ENCODE measurements at regions not wholly inside any gene's neighbourhood (a gene's known extent, or its start where the extent isn't known, plus 50 kb on each side); places are given as distances from the start of the nearest gene placed in this dataset.

DNA sequence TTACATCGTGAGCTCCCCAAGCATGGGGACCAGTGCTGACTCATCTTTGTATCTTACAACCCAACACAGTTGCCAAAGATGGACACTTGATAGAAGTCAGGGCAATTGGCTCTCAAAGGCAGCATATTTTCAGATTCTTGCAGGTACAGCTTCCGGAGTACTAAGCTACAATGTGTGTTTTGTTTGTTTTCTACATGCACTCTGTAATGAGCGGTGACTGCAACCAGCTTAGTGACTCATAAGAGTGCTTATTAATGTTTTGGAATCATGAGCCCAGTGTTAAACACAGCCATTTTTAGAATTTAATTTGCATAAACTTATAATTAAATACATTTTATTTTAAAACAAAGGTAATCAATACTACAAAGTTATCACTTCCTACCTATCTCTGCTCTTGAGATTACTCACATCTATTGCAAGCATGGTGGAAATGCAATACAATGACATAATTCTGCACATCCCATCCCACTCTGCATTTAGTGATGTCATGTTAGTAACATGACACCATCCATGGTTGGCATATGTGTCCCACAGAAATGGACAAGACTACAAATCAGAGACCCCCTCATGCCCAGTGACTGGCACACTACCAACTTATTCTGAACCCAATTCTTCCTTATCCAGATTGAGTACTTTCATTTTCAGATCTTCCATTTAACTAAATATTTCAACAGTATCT is 399.8 kb upstream of the ST6GAL2 start:
- Histone ChIP-seq H3K27me3 (ENCODE audit: control insufficient read depth, insufficient read depth, low read length) (no peaks in the 10 kb centered on the region), H3K9me3 (ENCODE audit: control insufficient read depth, low read depth, low read length) (no peaks in the 10 kb centered on the region), H3K4me1 (ENCODE audit: control insufficient read depth, insufficient read depth, low read length) (no peaks in the 10 kb centered on the region), H3K27ac (ENCODE audit: low read length) (no peak overlapping the region), H3K36me3 (ENCODE audit: control insufficient read depth, insufficient read depth, low read length) (no peaks in the 10 kb centered on the region), H3K4me3 (ENCODE audit: low read length) (no peak overlapping the region)
- DNase-seq = no peak
- no CpG with 5 or more reads among the region's 3 CpGs for WGBS (ENCODE audit: insufficient coverage, low lambda C conversion rate)

DNA sequence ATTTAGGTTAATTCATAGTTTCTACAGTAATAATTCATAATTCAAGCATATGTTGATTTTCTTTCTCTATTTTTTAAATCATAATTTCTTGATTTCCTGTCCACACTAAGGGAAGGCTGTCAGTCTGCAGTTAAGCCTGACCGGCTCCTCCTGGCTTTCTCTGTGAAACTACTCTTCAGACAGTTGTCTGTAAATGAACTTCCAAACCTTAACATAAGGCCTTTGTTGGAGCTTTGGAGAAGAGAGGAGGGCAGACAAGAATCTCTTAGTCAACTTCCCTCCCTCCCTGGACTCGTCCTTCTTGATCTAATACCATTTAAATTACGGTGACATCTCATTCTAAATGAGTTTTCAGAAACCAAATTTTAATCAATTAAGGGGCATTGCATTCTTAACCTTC is 404.1 kb upstream of the ST6GAL2 start:
- no peaks in the 10 kb centered on the region for H3K9me3 ChIP-seq (ENCODE audit: control insufficient read depth, low read depth, low read length)
- H3K27ac ChIP-seq (ENCODE audit: low read length) = no peak overlapping the region
- no peak for DNase-seq
- WGBS (ENCODE audit: insufficient coverage, low lambda C conversion rate) = no CpG with 5 or more reads among the region's 3 CpGs
- no peak overlapping the region for H3K4me3 ChIP-seq (ENCODE audit: low read length)
- no peaks in the 10 kb centered on the region for H3K36me3 ChIP-seq (ENCODE audit: control insufficient read depth, insufficient read depth, low read length)
- no peaks in the 10 kb centered on the region for H3K27me3 ChIP-seq (ENCODE audit: control insufficient read depth, insufficient read depth, low read length)
- H3K4me1 ChIP-seq (ENCODE audit: control insufficient read depth, insufficient read depth, low read length) = no peaks in the 10 kb centered on the region

DNA sequence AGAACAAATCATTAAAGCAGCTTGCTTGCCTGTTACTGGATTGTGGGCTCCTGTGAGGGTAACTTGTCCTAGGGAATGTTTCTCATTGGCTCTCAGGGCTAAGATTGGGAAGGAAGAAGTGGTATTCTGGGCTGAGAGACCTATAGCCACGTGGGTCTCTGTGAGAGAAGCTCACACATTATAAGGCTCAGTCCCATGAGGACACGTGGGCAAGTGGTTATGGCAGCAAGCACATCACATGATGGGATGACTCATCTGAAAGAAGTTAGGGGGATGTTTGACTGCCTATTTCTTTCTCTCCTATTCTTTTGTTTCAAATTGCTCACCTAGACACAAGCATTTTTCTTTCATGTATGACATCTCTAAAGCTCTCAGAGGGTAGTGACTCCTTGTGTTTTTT is 418.0 kb upstream of the ST6GAL2 start:
- no CpG with 5 or more reads among the region's 2 CpGs for WGBS (ENCODE audit: insufficient coverage, low lambda C conversion rate)
- no peak overlapping the region for H3K27ac ChIP-seq (ENCODE audit: low read length)
- no peaks in the 10 kb centered on the region for H3K4me1 ChIP-seq (ENCODE audit: control insufficient read depth, insufficient read depth, low read length)
- no peaks in the 10 kb centered on the region for H3K9me3 ChIP-seq (ENCODE audit: control insufficient read depth, low read depth, low read length)
- no peak overlapping the region for H3K4me3 ChIP-seq (ENCODE audit: low read length)
- DNase-seq = no peak
- H3K27me3 ChIP-seq (ENCODE audit: control insufficient read depth, insufficient read depth, low read length) = no peaks in the 10 kb centered on the region
- no peaks in the 10 kb centered on the region for H3K36me3 ChIP-seq (ENCODE audit: control insufficient read depth, insufficient read depth, low read length)

DNA sequence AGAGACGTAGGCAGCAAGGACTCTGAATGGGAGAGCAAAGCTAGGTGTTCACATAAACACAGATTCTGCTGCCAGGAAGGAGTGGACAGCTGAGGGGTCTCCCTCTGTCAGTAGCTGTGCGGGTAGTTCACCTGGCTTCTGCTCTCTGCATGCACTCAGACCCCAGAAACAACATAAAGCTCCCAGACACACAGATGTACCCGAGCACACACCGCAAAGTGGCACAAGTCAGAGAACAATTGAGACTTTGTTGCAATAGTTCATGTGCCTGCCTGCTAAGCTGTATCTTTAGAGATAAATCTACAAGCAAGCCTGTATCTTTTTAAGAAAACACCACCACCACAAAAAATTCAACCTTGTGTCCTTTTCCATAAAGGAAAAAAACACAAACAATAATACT is 420.0 kb upstream of the ST6GAL2 start:
- no peaks in the 10 kb centered on the region for H3K9me3 ChIP-seq (ENCODE audit: control insufficient read depth, low read depth, low read length)
- no peaks in the 10 kb centered on the region for H3K36me3 ChIP-seq (ENCODE audit: control insufficient read depth, insufficient read depth, low read length)
- no peaks in the 10 kb centered on the region for H3K27me3 ChIP-seq (ENCODE audit: control insufficient read depth, insufficient read depth, low read length)
- no CpG with 5 or more reads among the region's 4 CpGs for WGBS (ENCODE audit: insufficient coverage, low lambda C conversion rate)
- DNase-seq = no peak
- H3K4me3 ChIP-seq (ENCODE audit: low read length) = no peak overlapping the region
- H3K27ac ChIP-seq (ENCODE audit: low read length) = no peak overlapping the region
- H3K4me1 ChIP-seq (ENCODE audit: control insufficient read depth, insufficient read depth, low read length) = no peaks in the 10 kb centered on the region

DNA sequence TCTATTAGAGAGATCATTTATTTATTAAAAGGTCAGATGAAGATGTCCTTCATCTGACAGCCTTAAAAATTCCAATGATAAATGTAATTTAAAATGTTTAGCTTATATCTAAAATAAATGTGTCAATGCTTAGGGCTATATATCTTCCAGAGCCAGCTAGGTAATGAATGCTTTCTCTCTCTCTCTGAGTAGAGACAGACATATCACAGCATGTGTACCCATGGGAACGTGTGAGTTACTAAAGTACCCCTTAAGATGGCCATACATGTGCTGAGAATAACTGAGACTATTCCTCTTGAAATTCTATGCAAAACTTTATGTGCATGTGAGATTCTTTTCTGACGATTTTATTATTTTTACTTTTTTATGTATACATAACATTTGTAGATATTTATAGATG is 420.9 kb upstream of the ST6GAL2 start:
- Histone ChIP-seq H3K27ac (ENCODE audit: low read length) (no peak overlapping the region), H3K9me3 (ENCODE audit: control insufficient read depth, low read depth, low read length) (no peaks in the 10 kb centered on the region), H3K27me3 (ENCODE audit: control insufficient read depth, insufficient read depth, low read length) (no peaks in the 10 kb centered on the region), H3K4me3 (ENCODE audit: low read length) (no peak overlapping the region), H3K4me1 (ENCODE audit: control insufficient read depth, insufficient read depth, low read length) (no peaks in the 10 kb centered on the region), H3K36me3 (ENCODE audit: control insufficient read depth, insufficient read depth, low read length) (no peaks in the 10 kb centered on the region)
- no CpG with 5 or more reads among the region's 2 CpGs for WGBS (ENCODE audit: insufficient coverage, low lambda C conversion rate)
- no peak for DNase-seq

DNA sequence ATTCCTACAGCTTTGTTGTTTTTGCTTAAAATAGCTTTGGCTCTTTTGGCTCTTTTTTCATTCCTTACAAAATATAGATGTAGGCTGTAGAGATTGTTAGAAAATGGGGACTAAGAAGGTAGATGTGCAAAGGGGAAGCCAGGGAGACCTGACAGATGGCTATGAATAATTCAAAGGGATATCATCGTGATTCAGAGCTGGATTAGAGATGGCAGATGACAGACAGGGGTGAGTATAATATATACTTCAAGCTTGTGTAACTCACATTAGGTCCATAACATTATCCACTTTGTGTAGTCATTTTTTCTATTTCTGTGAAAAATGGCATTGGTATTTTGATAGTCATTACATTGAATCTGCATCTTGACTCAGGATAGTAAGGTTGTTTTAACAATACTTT is 422.9 kb upstream of the ST6GAL2 start:
- DNase-seq = no peak
- H3K9me3 ChIP-seq (ENCODE audit: control insufficient read depth, low read depth, low read length) = no peaks in the 10 kb centered on the region
- no CpG with 5 or more reads among the region's 1 CpG for WGBS (ENCODE audit: insufficient coverage, low lambda C conversion rate)
- no peaks in the 10 kb centered on the region for H3K36me3 ChIP-seq (ENCODE audit: control insufficient read depth, insufficient read depth, low read length)
- H3K27ac ChIP-seq (ENCODE audit: low read length) = no peak overlapping the region
- no peaks in the 10 kb centered on the region for H3K4me1 ChIP-seq (ENCODE audit: control insufficient read depth, insufficient read depth, low read length)
- H3K4me3 ChIP-seq (ENCODE audit: low read length) = no peak overlapping the region
- no peaks in the 10 kb centered on the region for H3K27me3 ChIP-seq (ENCODE audit: control insufficient read depth, insufficient read depth, low read length)

DNA sequence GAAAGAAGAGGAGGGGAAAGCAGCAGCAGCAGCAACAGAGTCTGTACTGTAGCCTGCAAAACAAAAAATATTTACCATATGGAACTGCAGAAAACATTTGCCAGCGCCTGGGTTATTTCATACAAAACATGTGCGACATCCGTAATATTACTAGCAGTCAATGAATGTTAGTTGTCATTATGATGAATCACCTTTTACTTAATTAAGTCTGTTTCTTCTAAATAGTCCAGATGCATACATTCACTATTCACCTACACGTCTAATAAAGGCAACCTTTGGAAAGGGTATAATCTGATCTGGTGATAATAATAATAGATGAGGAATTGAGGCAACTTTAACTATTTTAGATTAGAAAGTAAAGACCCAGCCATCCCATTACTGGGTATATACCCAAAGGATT is 426.3 kb upstream of the ST6GAL2 start:
- H3K4me1 ChIP-seq (ENCODE audit: control insufficient read depth, insufficient read depth, low read length) = no peaks in the 10 kb centered on the region
- H3K4me3 ChIP-seq (ENCODE audit: low read length) = no peak overlapping the region
- H3K9me3 ChIP-seq (ENCODE audit: control insufficient read depth, low read depth, low read length) = no peaks in the 10 kb centered on the region
- DNase-seq = no peak
- H3K27ac ChIP-seq (ENCODE audit: low read length) = no peak overlapping the region
- WGBS (ENCODE audit: insufficient coverage, low lambda C conversion rate) = 93% methylated on average over 2 of the region's 4 CpGs
- no peaks in the 10 kb centered on the region for H3K36me3 ChIP-seq (ENCODE audit: control insufficient read depth, insufficient read depth, low read length)
- no peaks in the 10 kb centered on the region for H3K27me3 ChIP-seq (ENCODE audit: control insufficient read depth, insufficient read depth, low read length)

DNA sequence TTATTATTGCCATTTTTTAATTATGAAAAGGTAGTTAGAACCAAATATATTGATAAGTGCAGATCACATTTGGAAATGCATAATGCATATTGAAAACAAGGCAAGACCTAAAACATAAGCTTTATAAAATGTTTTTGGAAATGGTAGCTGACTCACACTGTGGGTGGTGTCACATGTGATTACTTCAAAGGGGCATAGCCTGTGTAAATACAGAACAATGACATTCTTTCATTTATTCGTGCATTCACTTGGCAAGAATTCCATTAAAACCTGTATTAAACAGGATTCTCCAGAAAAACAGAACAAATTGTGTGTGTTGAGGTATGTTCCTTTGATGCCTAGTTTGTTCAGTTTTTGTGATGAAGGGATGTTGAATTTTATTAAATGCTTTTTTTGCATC is 427.3 kb upstream of the ST6GAL2 start:
- Histone ChIP-seq H3K27me3 (ENCODE audit: control insufficient read depth, insufficient read depth, low read length) (no peaks in the 10 kb centered on the region), H3K4me3 (ENCODE audit: low read length) (no peak overlapping the region), H3K36me3 (ENCODE audit: control insufficient read depth, insufficient read depth, low read length) (no peaks in the 10 kb centered on the region), H3K9me3 (ENCODE audit: control insufficient read depth, low read depth, low read length) (no peaks in the 10 kb centered on the region), H3K27ac (ENCODE audit: low read length) (no peak overlapping the region), H3K4me1 (ENCODE audit: control insufficient read depth, insufficient read depth, low read length) (no peaks in the 10 kb centered on the region)
- DNase-seq = no peak
- no CpG with 5 or more reads among the region's 1 CpG for WGBS (ENCODE audit: insufficient coverage, low lambda C conversion rate)

DNA sequence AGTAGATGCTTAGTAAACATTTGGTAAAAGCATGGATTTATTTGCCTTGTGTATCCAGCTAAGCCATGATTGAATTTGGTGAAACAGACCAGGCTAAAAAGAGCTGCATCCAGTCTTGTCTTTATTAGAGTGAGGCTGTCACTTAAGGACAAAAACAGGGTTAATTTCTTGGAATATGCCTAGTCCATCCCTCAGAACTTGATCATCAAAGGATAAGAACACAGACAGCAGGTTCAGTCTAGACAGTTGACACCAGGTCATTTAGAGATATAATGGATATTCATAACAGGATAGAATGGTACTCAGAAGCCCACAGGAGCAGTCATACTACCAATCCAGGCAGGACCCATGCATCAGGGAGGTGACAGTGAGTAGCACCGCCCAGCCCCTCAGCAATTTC is 434.9 kb upstream of the ST6GAL2 start:
- no peaks in the 10 kb centered on the region for H3K4me1 ChIP-seq (ENCODE audit: control insufficient read depth, insufficient read depth, low read length)
- no peaks in the 10 kb centered on the region for H3K27me3 ChIP-seq (ENCODE audit: control insufficient read depth, insufficient read depth, low read length)
- H3K27ac ChIP-seq (ENCODE audit: low read length) = no peak overlapping the region
- DNase-seq = no peak
- no peaks in the 10 kb centered on the region for H3K36me3 ChIP-seq (ENCODE audit: control insufficient read depth, insufficient read depth, low read length)
- no peak overlapping the region for H3K4me3 ChIP-seq (ENCODE audit: low read length)
- no peaks in the 10 kb centered on the region for H3K9me3 ChIP-seq (ENCODE audit: control insufficient read depth, low read depth, low read length)
- WGBS (ENCODE audit: insufficient coverage, low lambda C conversion rate) = no CpG with 5 or more reads among the region's 1 CpG

DNA sequence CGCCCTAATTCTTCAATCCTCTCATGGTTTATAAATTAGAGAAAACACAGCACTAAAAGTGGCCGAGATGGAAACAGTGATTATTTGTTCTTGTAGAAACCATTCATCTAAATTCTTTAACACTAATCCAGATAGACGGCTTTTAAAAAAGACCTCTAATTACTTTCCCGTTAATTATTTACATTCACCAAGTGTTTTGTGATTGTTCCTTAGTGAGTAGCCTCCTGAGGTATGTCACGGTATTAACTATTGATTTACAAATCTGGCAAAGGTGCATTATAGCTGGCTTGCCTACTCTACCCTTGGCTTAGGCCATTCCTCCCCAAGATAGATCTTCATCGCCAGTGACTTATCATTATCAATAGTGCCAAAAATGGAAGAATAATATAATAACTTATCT is 436.4 kb upstream of the ST6GAL2 start:
- WGBS (ENCODE audit: insufficient coverage, low lambda C conversion rate) = 20% methylated on average over 1 of the region's 6 CpGs
- H3K4me1 ChIP-seq (ENCODE audit: control insufficient read depth, insufficient read depth, low read length) = no peaks in the 10 kb centered on the region
- no peaks in the 10 kb centered on the region for H3K9me3 ChIP-seq (ENCODE audit: control insufficient read depth, low read depth, low read length)
- H3K27me3 ChIP-seq (ENCODE audit: control insufficient read depth, insufficient read depth, low read length) = no peaks in the 10 kb centered on the region
- no peak overlapping the region for H3K4me3 ChIP-seq (ENCODE audit: low read length)
- no peak overlapping the region for H3K27ac ChIP-seq (ENCODE audit: low read length)
- H3K36me3 ChIP-seq (ENCODE audit: control insufficient read depth, insufficient read depth, low read length) = no peaks in the 10 kb centered on the region
- no peak for DNase-seq

DNA sequence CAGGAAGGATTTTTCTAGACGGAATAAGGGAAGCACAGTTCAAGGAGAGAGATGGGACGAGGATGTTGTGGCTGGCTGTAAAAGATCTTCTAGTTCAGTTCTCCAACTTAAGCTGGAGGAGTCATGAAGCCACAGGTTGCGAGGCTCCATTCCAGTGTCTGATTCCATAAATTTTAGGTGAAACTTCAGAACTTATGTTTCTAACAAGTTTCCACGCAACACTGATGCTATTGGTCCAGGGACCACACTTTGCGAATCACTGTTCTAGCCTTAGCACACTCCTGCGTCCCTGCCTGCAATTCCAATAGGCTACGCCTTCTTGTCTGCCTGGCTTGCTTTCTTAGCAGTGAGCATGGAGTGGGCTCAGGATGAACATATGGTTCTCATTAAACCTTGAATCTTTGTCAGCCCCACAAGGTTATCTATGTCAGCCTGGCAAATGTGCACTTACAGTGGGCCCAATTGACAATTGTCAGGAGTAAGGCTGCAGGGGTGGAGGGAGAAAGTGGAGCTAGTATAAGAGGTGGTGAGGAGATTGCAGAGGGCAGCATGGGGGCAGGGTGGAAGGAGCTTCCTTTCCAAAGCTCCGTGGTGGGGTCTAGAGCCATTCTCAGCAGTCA is 438.1 kb upstream of the ST6GAL2 start:
- DNase-seq = no peak
- Histone ChIP-seq H3K36me3 (ENCODE audit: control insufficient read depth, insufficient read depth, low read length) (no peaks in the 10 kb centered on the region), H3K4me1 (ENCODE audit: control insufficient read depth, insufficient read depth, low read length) (no peaks in the 10 kb centered on the region), H3K4me3 (ENCODE audit: low read length) (no peak overlapping the region), H3K27ac (ENCODE audit: low read length) (no peak overlapping the region), H3K27me3 (ENCODE audit: control insufficient read depth, insufficient read depth, low read length) (no peaks in the 10 kb centered on the region), H3K9me3 (ENCODE audit: control insufficient read depth, low read depth, low read length) (no peaks in the 10 kb centered on the region)
- WGBS (ENCODE audit: insufficient coverage, low lambda C conversion rate) = 83% methylated on average over 1 of the region's 8 CpGs

Data from large intestine (tissue), 3 donors.